Activated CD8-positive, alpha-beta memory T cell treated with anti-CD3 and anti-CD28 coated beads, Interleukin-2, amount 10 ng/mL, durations not matched to agents 7 days and 5 days (primary cell): ENCODE measurements at regions not wholly inside any gene's neighbourhood (a gene's known extent, or its start where the extent isn't known, plus 50 kb on each side); places are given as distances from the start of the nearest gene placed in this dataset.

Experiments used
- ATAC-seq: fragments of 150-1000 bp; cut with Tn5 transposase; one replicate; pipeline ENCODE4 v1.10.0; 2021; ENCODE audit warnings: moderate library complexity
- CTCF ChIA-PET: fragments of 350-600 bp; sonication (Branson Sonifier 250); formaldehyde crosslinking; loops from one replicate; lab custom pipeline; 2021; ENCODE audit warnings: antibody characterized with exemption; lab: Charles Lee
- DNase-seq: peaks from one replicate; pipeline ENCODE4 v3.0.0-alpha.2; 2020
- H3K27ac Mint-ChIP-seq: one replicate; pipeline ENCODE4 v1.8.0; 2021; ENCODE audit warnings: mild to moderate bottlenecking, mixed read lengths
- H3K27me3 Mint-ChIP-seq: one replicate; pipeline ENCODE4 v1.8.0; 2021; ENCODE audit warnings: mixed read lengths
- H3K36me3 Mint-ChIP-seq: one replicate; pipeline ENCODE4 v1.8.0; 2021; ENCODE audit warnings: mild to moderate bottlenecking, mixed read lengths
- H3K4me1 Mint-ChIP-seq: one replicate; pipeline ENCODE4 v1.8.0; 2021; ENCODE audit warnings: mixed read lengths
- H3K4me3 Mint-ChIP-seq: one replicate; pipeline ENCODE4 v1.8.0; 2021; ENCODE audit warnings: mild to moderate bottlenecking, moderate library complexity, mixed read lengths
- H3K9me3 Mint-ChIP-seq: one replicate; pipeline ENCODE4 v1.8.0; 2022; ENCODE audit warnings: low read depth, mixed read lengths

GRCh38 chr16:27730661-27731210, 180.8 kb downstream of the KATNIP start:
- ATAC-seq (no peak), DNase-seq (no peak)
- CTCF ChIA-PET = no interaction called here
- no peak overlapping the region for H3K4me3 Mint-ChIP-seq
- H3K36me3 Mint-ChIP-seq = no peaks in the 10 kb centered on the region
- no peaks in the 10 kb centered on the region for H3K9me3 Mint-ChIP-seq
- no peaks in the 10 kb centered on the region for H3K27me3 Mint-ChIP-seq
- no peaks in the 10 kb centered on the region for H3K4me1 Mint-ChIP-seq
- no peak overlapping the region for H3K27ac Mint-ChIP-seq

GRCh38 chr16:27735031-27735430, 185.1 kb downstream of the KATNIP start:
- no peak overlapping the region for H3K4me3 Mint-ChIP-seq
- no peak for DNase-seq
- no peak for ATAC-seq
- H3K27me3 Mint-ChIP-seq = no peaks in the 10 kb centered on the region
- CTCF ChIA-PET = interaction anchor here (0.6 kb wide), 1 partner anchor 200 kb away, joined by 3 read pairs; no protein-coding TSS in a partner anchor
- no peaks in the 10 kb centered on the region for H3K36me3 Mint-ChIP-seq
- no peaks in the 10 kb centered on the region for H3K4me1 Mint-ChIP-seq
- no peaks in the 10 kb centered on the region for H3K9me3 Mint-ChIP-seq
- no peak overlapping the region for H3K27ac Mint-ChIP-seq

- no peaks in the 10 kb centered on the region for H3K36me3 Mint-ChIP-seq
Measured at GRCh38 chr16:27736431-27736830, 186.5 kb downstream of the KATNIP start.

GRCh38 chr16:27737513-27737912, 187.6 kb downstream of the KATNIP start:
- Mint-ChIP-seq H3K4me3 (no peak overlapping the region), H3K9me3 (no peaks in the 10 kb centered on the region), H3K27ac (no peak overlapping the region), H3K4me1 (no peaks in the 10 kb centered on the region), H3K36me3 (no peaks in the 10 kb centered on the region), H3K27me3 (no peaks in the 10 kb centered on the region)
- CTCF ChIA-PET = no interaction called here
- no peak for DNase-seq
- ATAC-seq = no peak

More at GRCh38 chr16:27736431-27736830, 186.5 kb downstream of the KATNIP start:
- no peak for DNase-seq
- no peaks in the 10 kb centered on the region for H3K4me1 Mint-ChIP-seq
- no peaks in the 10 kb centered on the region for H3K27me3 Mint-ChIP-seq
- CTCF ChIA-PET = no interaction called here
- no peak for ATAC-seq
- no peaks in the 10 kb centered on the region for H3K9me3 Mint-ChIP-seq
- H3K27ac Mint-ChIP-seq = no peak overlapping the region
- no peak overlapping the region for H3K4me3 Mint-ChIP-seq
